ENCODE measurements at regions not wholly inside any gene's neighbourhood (a gene's known extent, or its start where the extent isn't known, plus 50 kb on each side); places are given as distances from the start of the nearest gene placed in this dataset.

- no peak for TF ChIP-seq EZH2 (IDR thresholded peaks at IDR 0.05; ENCODE audit: insufficient read depth, poor library complexity, severe bottlenecking)
- TF ChIP-seq EZH2phosphoT487 (IDR thresholded peaks at IDR 0.05; ENCODE audit: insufficient read depth, low read depth), result no peak
Measured at GRCh38 chrX:25151749-25152148, 136.0 kb upstream of the ARX start.

All from GM23248 (cell line).